Thyroid gland (tissue), 4 donors: ENCODE measurements at regions not wholly inside any gene's neighbourhood (a gene's known extent, or its start where the extent isn't known, plus 50 kb on each side); places are given as distances from the start of the nearest gene placed in this dataset.

Experiments
- DNase-seq, 2 donors: peaks; one replicate each; pipeline ENCODE4 v3.0.0-alpha.2; 2019
- H3K27ac ChIP-seq, 3 donors: fragments of 200-600 bp; sonication (generic); 1 replicate in 2 of 3; 2 replicates in 1 of 3; pipeline ENCODE4 v1.5.1; 2016 to 2019; ENCODE audit warnings: mild to moderate bottlenecking in 1 of 3, moderate library complexity in 1 of 3
- H3K27me3 ChIP-seq: fragments of 200-600 bp; sonication (generic); one replicate; pipeline ENCODE4 v1.5.1; 2019
- H3K36me3 ChIP-seq, 2 donors: fragments of 200-600 bp; sonication (generic); one replicate each; pipeline ENCODE4 v1.5.1; 2016 to 2019
- H3K4me1 ChIP-seq, 2 donors: fragments of 200-600 bp; sonication (generic); one replicate each; pipeline ENCODE4 v1.5.1; 2017 to 2019
- H3K4me3 ChIP-seq, 3 donors: fragments of 200-600 bp; sonication (generic); replicated peaks in 1 of 3; 1 replicate in 2 of 3; 2 replicates in 1 of 3; pipeline ENCODE4 v1.5.1; 2016; ENCODE audit warnings: mild to moderate bottlenecking in 1 of 3
- H3K9me3 ChIP-seq: fragments of 200-600 bp; sonication (generic); one replicate; pipeline ENCODE4 v1.5.1; 2017
- CTCF ChIP-seq, 6 experiments: fragments of 200-600 bp in 3 of 6; fragments of 450-650 bp in 3 of 6; sonication (generic) in 3 of 6; IDR thresholded peaks; one replicate each; pipeline ENCODE4 v1.5.1; 2016 to 2019; ENCODE audit warnings: antibody characterized with exemption in 6 of 6, mild to moderate bottlenecking in 2 of 6, inconsistent platforms in 1 of 6, moderate library complexity in 1 of 6
- POLR2A ChIP-seq, 2 donors: fragments of 450-650 bp; IDR thresholded peaks; one replicate each; pipeline ENCODE4 v1.6.1; 2017; ENCODE audit warnings: antibody characterized with exemption in 2 of 2, mild to moderate bottlenecking in 2 of 2, moderate library complexity in 1 of 2
- WGBS, 2 donors: methylation state at CpG; one replicate each; pipeline ENCODE4 v1.1.5; 2017; 5-methylcytosine and 5-hydroxymethylcytosine counted together
- intact Hi-C: fragments of 100-400 bp; cut with DNase I; formaldehyde crosslinking; loops from one replicate; pipeline ENCODE4 v1.15.1; 2023

DNA sequence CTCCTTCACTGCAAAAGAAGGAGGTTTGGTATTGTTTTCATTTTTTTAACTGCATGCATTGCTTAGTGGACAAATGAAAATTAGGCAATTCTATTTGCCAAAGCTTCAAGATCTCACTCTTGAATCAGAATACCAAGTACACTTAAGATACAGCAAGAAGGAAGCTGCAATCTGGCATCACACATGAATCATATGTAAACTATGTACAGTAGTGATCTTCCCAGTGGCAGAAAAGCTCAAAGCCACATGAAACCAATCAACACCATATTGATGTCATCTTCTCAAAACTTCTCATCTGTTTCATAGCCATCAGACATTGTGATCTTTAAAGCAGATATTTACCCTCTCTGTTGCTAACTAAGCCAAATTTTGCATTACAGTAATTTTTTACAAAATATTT is 550.1 kb downstream of the LTN1 start:
- intact Hi-C loops, result no loop called here
- no peaks in the 10 kb centered on the region for H3K27me3 ChIP-seq
- no peak overlapping the region for H3K27ac ChIP-seq
- no peaks in the 10 kb centered on the region for H3K36me3 ChIP-seq
- TF ChIP-seq POLR2A (IDR thresholded peaks at IDR 0.05) (no peak), CTCF (IDR thresholded peaks at IDR 0.05) (no peak)
- H3K9me3 ChIP-seq, result no peaks in the 10 kb centered on the region
- DNase-seq, result no peak
- H3K4me1 ChIP-seq, result no peaks in the 10 kb centered on the region
- no peak overlapping the region for H3K4me3 ChIP-seq

GRCh38 chr21:28442085-28442484 is 550.6 kb downstream of the LTN1 start:
- no peak for DNase-seq
- Histone ChIP-seq H3K36me3 (no peaks in the 10 kb centered on the region), H3K27ac (no peak overlapping the region), H3K4me1 (no peaks in the 10 kb centered on the region), H3K27me3 (no peaks in the 10 kb centered on the region), H3K9me3 (no peaks in the 10 kb centered on the region), H3K4me3 (no peak overlapping the region)
- WGBS, 2 donors, result 86 to 88% methylated on average over 4 of the region's 4 CpGs
- TF ChIP-seq CTCF (IDR thresholded peaks at IDR 0.05), result no peak
- TF ChIP-seq POLR2A (IDR thresholded peaks at IDR 0.05), result no peak
- intact Hi-C loops, result no loop called here

DNA sequence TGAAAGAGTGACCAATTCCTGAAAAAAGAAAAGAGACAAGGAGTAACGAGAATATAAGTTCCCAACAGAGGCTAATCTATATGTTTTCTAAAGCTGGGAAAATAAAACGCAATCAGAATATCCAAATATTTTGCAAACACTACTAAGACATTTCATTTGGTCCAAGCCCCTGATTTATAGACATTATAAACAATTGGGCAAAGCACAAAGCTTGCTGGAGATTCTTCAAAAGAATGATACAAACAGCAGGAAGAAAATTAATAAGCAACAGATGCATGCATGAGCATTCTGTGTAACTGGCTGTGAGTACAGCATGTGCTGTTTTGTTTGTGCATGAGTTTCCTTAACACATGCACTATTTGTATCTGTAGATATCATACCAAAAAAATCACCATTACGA is 552.9 kb downstream of the LTN1 start:
- DNase-seq, result no peak
- Histone ChIP-seq H3K9me3 (no peaks in the 10 kb centered on the region), H3K36me3 (no peaks in the 10 kb centered on the region), H3K27me3 (no peaks in the 10 kb centered on the region), H3K27ac (no peak overlapping the region), H3K4me1 (no peaks in the 10 kb centered on the region), H3K4me3 (no peak overlapping the region)
- intact Hi-C loops, result no loop called here
- 72 to 78% methylated on average over 3 of the region's 3 CpGs for WGBS, 2 donors
- TF ChIP-seq CTCF (IDR thresholded peaks at IDR 0.05) (no peak), POLR2A (IDR thresholded peaks at IDR 0.05) (no peak)

- intact Hi-C loops, result no loop called here
- Histone ChIP-seq H3K4me3 (no peak overlapping the region), H3K27ac (no peak overlapping the region), H3K9me3 (no peaks in the 10 kb centered on the region), H3K36me3 (no peaks in the 10 kb centered on the region), H3K4me1 (no peaks in the 10 kb centered on the region), H3K27me3 (no peaks in the 10 kb centered on the region)
- WGBS, 2 donors, result 65 to 69% methylated on average over 4 of the region's 4 CpGs
- no peak for DNase-seq
- TF ChIP-seq POLR2A (IDR thresholded peaks at IDR 0.05), result no peak
- no peak for TF ChIP-seq CTCF (IDR thresholded peaks at IDR 0.05)
Observed at GRCh38 chr21:28439251-28439650, 553.4 kb downstream of the LTN1 start.

DNA sequence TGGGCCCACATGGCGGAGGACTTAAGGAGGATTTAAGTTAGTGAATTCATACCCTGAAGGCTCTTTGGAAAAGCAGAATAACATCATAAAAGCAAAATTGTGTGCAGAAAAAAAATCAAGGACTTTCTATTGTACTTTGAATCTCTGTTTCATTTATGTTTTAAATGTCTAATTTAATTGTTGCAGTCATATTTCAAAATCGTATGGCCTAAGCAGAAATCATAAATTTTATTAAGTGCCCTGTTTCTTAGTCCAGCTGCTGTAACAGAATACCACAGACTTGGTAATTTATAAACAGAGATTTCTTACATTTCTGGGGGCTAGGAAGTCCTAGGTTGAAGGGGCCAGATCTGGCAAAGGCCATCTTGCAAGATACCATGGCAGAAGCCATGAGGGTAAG is 555.6 kb downstream of the LTN1 start:
- TF ChIP-seq POLR2A (IDR thresholded peaks at IDR 0.05) (no peak), CTCF (IDR thresholded peaks at IDR 0.05) (no peak)
- H3K4me3 ChIP-seq, result no peak overlapping the region
- no peaks in the 10 kb centered on the region for H3K4me1 ChIP-seq
- no peaks in the 10 kb centered on the region for H3K36me3 ChIP-seq
- 90 to 92% methylated on average over 2 of the region's 2 CpGs for WGBS, 2 donors
- H3K27ac ChIP-seq, result no peak overlapping the region
- H3K9me3 ChIP-seq, result no peaks in the 10 kb centered on the region
- H3K27me3 ChIP-seq, result no peaks in the 10 kb centered on the region
- intact Hi-C loops, result no loop called here
- no peak for DNase-seq
